Glomerular visceral epithelial cell (primary cell): ENCODE measurements at regions not wholly inside any gene's neighbourhood (a gene's known extent, or its start where the extent isn't known, plus 50 kb on each side); places are given as distances from the start of the nearest gene placed in this dataset.
"Not testable (repeated sequence)": the region's sequence is repeated elsewhere in the genome, so short reads cannot be mapped to it uniquely, and the experiment has no call there.

Experiments
- DNase-seq: peaks from one replicate; pipeline ENCODE4 v3.0.0-alpha.2; 2016; ENCODE audit errors: extremely low spot score

DNA sequence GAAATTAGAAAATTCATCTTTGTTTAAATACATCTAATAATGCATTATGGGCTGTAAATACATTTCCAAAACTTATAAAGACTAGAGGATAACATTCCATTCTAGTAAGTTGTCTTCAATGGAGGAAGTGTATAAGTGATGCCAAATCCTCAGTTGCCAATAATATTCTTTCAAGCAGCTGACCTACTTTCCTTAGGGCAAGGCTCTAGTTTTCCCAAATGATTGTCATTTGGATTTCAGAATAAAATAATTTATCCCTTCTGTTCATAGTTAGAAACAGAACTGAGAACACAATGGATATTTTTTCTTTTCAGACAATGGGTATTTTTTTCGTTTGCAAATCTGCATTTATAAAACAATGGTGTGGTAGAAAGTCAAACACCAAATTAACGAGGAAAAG lies 354.9 kb upstream of the ADAMTS5 start:
- no peak for DNase-seq

DNA sequence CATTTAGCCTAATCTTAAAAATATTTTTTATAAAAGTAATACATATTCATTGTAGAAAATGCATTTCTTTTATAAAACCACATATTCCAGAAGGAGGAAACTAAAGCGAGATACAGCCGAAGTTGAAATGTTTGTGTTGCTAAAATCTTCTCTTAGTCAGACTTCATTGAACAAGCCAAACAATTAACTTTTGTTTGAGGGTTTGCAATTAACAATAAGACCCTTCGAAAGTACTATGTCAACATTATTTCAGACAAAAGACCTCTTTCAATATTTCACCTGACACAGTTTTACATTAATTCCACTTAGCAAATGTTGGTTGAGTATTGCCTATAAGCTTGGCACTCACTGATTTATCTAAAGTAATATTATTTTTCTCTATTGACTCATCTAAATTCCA lies 354.0 kb upstream of the ADAMTS5 start:
- DNase-seq = no peak

DNA sequence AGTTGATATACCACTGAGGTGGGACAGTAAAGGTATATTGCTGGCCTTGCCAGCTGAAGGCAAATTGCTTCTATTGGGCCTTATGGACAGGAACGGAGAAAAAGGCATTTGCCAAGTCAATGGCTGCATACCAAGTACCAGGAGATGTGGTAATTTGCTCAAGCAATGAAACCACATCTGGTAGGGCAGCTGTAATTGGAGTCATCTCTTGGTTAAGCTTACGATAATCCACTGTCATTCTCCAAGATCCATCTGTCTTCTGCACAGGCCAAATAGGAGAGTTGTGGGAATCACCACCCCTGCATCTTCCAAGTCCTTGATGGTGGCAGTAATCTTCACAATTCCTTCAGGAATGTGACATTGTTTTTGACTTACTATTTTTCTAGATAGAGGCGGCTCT lies 350.7 kb upstream of the ADAMTS5 start:
- DNase-seq = not testable (repeated sequence)

DNA sequence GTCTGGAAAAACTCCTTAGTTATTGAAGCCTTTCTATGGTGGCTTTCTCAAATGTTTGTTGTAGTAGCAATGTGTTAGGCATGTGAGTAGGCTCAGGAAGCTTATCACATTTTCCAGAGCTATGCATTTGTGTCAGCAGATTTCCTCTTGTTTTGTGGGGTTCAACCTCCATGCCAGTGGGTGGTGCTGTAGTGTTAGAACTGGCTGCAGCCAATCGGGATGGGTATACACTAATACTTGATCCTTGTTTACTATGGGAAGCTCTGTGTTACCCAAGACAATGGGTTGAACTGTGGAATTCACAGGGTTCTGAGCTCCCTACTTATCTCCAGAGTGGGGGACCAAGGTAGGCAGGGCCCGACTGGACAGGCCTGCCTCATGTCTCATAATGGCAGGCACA lies 348.5 kb upstream of the ADAMTS5 start:
- no peak for DNase-seq

DNA sequence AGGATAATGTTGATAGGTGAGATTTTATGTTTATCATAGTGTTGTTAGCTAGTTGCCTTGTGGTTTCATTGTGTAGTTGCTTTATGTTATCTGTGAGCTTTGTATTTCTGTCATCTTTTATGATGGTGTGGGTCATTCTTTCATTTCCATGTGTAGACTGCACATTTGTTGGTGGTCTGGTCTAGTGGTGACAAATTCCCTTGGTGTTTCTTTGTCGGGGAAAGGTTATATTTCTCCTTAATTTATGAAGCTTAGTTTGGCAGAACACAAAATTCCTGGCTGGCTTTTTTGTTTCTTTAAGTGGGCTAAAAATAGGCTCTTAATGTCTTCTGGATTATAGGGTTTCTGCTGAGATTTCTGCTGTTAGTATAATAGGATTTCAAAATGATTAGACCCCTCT lies 347.2 kb upstream of the ADAMTS5 start:
- DNase-seq = no peak

DNA sequence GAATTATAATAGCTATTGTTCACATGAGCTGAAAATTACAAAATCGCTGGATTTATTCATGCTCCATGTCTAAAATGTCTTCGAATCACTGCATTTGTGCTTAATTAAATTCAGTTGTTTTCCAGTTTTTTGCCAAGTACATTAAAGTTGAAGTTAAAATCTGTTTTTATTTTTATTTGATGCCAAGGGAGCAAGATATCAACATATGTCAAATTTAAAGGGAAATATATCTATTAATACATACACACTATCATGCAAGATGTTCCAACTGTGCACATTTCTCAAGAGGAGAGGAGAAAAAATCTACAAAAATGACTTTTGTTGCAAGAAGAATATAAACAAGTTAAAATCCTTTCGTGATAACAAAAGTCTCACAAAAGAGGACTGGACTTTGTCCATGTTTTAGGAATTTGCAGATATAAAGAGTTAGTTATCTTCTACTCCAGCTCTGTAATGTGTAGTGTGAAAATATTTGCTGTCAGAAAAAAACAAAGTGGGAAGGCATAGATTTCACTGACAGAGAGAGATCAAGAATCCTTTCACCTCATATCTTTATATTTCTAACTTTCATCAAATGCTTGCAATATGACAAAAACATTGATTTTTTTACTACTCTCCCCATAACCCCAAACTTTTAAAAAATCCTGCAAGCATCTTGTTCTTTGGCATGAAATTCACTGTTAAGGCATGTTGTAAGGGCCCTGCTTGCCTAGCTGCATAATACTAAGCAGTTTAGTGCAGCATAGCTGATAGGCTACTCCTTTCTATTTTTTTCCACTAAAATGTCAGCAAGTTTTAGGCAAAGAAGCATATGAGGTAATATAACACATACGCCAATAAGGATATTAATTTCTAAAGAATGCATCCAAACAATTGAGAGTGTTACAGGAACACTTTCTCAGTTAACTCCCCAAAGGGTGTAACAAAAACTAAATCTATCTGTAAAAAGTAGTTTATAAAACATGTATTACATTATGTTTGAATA lies 340.2 kb upstream of the ADAMTS5 start:
- no peak for DNase-seq

DNA sequence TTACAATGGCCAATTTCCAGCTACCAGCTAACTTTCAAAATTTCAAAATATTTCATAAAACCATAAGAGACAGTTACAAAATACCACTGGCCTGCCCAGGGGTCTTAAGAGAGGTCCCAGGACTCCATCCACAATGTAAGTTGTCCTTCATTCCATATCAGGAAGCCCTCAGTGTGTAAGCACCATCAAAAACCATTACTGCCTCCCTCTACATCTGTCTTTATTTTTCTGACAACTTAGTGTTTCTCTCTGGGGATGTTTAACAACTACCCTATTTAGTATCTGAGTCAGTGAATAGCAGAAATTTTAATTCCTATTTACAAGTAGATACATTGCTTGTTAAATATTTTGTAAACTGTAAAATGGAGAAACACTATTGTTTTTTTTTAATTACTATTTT lies 339.3 kb upstream of the ADAMTS5 start:
- DNase-seq = no peak

DNA sequence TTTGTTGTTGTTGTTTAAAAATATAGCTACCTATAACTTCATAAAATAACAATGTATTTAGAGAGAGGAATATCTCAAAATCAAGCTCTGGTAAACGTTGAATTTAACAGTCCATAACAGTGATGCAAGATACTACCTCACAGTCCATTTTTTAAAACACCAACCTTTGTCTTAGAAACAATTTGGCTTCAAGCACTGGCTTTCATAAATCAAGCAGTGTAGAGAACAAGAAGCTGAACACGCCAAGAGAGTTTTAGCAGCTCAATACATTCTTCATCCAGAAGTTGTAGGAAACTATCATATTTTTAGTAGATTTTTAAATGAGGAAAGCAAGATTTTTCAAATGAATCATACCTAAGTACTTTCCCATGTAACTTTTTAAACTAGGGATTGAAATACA lies 334.3 kb upstream of the ADAMTS5 start:
- no peak for DNase-seq

DNA sequence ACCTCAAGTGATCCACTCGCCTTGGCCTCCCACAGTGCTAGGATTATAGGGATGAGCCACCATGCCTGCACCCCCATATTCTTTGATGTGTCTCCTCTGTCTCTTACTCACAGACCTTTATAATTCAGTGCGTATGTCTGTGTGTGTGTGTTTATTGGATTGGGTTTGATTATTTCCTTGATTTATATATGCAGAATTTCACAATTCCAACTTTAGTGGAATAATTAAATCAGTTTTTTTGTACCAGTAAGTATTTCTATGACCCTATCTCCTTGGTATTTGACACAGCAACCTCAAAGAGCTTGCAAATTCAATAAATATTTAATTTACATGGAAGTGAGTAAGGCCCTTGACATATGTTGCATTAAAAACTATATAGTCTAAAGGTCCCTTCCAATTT lies 333.9 kb upstream of the ADAMTS5 start:
- no peak for DNase-seq

DNA sequence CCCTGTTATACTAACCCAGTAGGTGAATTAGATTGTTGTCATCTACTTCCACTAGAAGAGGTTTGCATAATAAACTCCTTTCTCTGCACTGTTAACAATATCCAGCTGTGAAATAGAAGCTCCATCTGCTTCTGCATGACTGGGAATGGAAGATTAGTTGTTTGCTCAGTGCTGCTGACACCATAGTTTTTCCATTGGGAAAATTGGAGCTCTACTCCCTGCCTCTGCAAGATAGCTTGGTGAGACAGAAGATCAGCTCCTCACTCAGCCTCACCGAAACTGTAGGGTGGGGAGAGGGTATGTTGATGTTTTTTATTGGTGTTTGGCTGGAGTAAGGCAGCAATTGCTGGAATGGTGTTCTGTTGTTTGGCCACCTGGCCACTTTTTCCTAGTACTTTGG lies 331.6 kb upstream of the ADAMTS5 start:
- no peak for DNase-seq

DNA sequence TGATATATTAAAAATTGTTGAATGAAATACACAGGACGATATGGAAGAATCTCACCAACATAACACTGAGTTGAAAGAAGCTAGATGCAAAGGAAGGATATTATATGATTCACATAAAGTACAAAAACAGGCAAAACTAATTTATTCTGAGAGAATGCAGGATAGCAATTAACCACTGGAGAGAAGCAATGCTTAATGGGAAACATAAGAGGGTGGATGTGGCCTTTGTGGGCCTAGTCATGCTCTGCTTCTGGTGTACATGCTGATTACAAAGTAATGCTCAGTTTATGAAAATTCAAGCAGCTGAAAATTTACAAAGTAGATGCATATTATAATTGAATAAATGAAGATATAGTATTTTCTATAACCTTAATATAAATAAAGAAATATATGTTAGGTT lies 326.4 kb upstream of the ADAMTS5 start:
- no peak for DNase-seq

DNA sequence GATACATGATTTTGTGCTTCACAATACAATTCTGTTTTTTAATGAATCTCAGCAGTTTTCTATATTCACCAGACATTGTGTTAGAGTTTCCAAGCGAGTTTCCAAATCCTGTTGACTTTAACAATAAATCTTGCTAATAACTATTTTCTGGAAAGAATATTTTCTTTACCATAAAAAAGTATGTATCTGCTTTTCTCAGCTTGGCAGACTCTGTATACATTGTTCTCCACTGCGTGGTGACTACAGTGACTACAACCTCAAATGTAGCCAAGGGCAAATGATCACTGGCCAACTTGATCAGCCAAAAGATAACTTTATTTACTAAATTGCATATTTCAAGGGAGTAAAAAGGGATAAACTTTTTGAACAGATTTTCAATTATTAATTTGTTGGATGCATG lies 325.9 kb upstream of the ADAMTS5 start:
- DNase-seq = no peak

DNA sequence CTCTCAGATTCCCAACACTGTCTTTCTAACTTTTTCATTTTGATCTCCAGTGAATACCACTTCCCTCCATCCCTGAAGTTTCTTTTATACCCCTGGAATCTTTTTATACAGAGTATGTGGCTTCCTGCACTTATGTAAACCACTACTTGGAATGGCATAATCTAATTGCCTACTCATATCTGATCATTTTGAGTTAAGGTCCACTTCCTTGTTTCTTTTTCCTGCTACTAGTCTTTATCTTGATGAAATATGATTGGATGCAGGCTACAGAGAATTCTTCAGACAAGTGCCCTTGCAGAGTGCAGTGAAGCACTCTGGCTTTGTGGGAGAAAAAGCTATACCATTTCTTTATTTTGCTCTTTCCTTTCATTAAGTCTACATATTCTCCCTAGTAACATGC lies 325.3 kb upstream of the ADAMTS5 start:
- DNase-seq = no peak

DNA sequence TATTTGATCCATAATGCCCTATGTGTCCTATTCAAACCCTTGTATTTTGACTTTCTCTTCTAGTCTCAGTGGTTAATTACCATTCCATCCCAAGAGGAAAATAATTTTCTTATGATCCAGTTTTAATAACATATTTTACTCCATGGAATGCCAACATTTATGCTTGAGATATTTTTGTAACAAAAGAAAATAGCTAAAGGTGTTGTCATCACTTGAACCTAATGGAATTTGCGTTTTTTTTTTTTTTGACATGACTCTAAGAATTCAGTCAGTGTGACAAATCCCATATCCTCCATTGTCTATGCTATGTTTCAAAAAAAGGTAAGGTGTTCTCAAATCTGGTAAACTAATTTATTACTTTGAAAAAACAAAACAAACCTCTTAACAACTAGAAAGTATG lies 324.1 kb upstream of the ADAMTS5 start:
- peak; percentile 27 for DNase-seq

DNA sequence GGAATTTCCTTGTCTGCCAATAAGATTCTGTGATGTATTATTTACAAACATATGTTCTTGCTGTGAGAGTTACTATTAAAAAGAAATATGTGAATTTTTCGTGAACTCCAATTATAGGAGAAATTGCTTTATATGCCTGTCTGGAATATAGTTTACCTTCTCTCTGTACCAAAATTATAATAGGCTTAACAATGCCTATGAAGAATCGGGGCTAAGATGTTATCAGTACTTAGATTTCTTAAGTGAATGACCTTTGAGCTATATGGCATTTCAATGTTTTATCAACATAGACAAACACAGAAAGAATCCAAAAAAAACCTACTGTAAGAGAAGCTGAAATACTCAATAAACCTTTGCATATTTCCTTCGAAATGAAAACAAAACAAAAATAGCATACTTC lies 323.1 kb upstream of the ADAMTS5 start:
- no peak for DNase-seq

DNA sequence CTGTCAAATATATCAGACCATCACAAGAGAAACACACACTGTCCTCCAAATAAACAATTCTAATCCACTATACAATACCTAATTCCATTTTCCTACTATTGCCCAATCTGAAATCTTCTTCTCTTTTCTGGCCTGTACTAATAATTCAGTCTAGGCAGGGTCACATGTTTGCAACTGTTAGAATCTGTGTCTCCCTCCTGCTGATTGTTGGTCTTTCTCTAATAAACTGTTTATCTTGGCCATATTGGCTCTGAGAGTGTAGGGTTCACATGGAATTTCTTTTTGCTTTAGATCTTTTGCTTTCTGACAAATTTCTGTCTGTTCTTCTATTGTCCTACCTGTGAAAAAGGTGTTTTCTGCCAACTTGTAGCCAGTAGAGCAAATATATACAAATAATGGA lies 319.9 kb upstream of the ADAMTS5 start:
- DNase-seq = no peak

DNA sequence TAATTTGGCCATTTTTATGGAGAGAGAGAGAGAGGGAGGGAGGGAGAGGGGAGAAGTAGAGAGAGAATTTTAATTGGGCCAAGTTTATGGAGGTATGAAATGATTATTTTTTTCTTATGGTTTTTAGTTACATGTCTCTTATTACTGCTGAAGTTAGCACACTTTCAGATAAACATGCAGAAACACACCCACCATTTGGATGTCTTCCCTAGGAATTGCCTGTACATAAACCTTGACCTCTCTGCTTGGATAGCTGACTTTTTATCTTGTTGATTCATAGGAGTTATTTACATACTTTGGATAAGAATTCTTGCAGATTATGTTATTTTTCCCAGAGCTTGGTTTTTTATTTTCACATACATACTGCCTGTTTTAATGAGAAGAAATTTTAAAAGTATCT lies 310.2 kb upstream of the ADAMTS5 start:
- DNase-seq = no peak

DNA sequence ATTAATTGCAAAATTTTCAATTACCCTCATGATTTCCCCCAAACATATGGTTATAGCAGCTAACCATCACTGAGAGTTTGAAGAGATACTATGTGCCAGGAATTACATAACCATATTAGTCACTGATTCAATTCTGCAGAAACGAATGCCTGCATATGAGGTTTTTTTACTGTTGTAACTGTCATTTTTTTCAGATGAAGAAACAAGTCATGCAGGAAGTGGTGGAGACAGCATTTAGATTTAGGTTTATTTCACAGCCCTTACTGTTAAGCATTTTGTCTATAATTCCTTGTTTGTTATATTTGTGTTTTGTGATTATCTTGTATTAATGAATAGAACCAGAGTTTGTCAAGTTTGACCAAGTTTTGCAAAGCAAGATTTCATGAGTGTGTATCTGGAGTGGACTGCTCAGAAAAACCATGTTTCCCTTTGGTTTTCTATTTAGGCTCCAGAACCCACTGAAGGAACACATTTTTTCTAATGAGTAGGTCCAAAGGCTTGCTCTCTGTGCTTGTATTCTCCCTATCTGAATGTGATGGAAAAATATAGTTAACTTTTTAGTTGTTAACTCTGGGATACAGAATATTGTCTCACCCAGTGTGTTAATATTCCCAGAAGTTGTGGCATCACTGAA lies 308.5 kb upstream of the ADAMTS5 start:
- DNase-seq = peak; percentile 63

DNA sequence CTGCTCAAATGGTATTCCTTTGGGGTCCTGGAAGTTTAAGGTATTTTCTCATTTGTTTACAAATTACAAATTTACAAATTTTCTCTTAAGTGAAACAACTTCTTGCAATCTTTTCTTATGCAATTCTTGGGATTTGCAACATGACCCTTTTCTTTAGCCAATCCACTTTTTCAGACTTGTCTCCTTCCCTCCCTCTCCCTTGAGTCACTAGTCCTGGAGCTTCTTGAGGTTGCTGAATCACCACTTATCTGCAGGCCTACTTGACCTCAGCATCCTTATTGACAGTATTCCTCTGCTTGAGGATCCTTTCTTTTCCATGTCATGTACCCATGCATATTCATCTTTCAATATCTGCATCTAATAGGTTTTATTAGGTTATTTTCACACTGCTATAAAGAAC lies 302.8 kb upstream of the ADAMTS5 start:
- peak; percentile 82 for DNase-seq

DNA sequence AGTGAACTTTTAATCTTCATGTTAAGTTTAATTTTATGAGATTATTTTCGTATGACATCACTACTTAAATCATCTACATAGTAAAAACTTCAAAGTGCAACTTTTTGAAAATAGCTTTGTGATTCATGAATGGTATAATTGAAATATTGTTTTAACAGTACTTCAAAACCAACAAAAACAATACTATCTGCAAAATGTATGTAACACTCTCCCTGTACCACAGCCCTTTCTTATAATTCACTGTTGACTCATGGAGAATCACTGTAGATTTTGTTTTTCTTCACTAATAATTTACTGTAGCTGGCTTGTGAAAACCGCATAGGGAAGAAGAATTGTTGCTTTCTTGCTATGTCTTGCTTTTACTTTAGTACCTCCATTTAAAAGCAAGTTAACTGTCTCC lies 301.4 kb upstream of the ADAMTS5 start:
- DNase-seq = peak; percentile 63

DNA sequence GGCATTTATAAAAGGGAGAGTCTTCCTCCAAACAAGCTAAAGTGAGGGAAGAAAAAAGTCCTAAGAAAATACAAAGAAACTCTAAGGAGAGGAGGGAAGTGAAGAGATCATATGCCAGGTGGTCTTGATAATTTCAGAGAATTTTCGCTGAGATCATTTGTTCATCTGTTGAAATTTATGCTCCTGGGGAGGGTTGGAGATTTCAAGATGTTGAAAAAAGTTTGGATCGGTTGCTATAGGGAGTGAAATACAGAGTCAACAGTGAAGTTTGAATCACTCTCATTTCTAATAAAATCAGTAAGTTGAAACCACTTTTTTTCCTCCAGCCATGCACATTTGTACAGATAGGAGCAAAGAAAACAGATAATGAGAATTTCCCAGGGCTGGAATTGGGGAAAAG lies 299.1 kb upstream of the ADAMTS5 start:
- no peak for DNase-seq

DNA sequence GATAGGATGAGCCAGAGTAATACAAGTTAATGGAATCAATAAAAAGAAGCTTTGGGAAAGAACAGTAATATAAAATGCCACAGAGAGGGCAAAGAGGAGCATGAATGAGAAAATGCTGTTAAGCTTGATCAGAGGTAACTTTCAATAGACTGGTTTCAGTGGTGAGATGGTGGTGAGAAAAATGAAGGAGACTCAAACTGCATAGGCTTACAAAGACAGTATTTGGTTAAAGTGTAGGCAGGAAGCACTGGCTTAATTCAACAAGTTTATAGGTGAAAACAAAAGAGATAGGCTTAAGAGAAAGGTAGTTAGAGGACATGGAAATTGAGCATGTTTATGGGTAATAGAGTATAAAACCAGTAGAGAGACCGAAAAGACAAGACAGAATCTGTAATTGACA lies 298.6 kb upstream of the ADAMTS5 start:
- no peak for DNase-seq

DNA sequence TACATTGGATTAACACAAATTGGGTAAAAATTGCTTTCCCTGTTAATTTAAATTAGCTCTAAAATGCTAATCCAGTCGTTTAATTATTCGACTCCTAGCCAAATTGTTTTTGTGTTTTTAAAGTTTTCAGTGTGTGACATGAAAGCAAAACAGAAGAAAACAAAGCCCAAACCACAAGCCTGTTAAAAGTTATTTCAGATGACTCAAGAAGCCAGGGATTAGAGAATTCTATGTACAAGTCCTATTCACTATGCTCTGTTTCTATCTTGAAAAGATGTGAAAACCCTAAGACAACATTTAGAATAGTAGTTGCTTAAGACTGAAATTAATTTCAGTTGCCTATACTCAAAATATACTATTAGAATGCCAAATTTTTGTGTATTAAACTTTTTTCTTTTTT lies 294.8 kb upstream of the ADAMTS5 start:
- no peak for DNase-seq
